RWPE2 (cell line): ENCODE measurements at regions not wholly inside any gene's neighbourhood (a gene's known extent, or its start where the extent isn't known, plus 50 kb on each side); places are given as distances from the start of the nearest gene placed in this dataset.

Source experiments
- ATAC-seq: fragments of 200-7000 bp; cut with Tn5 transposase; 3 replicates; pipeline ENCODE4 v1.9.1; 2021; ENCODE audit warnings: low read depth
- DNase-seq: peaks from one replicate; pipeline ENCODE4 v3.0.0-alpha.2; 2020; ENCODE audit warnings: low spot score
- H3K27ac ChIP-seq: fragments of 450-650 bp; 2 replicates; pipeline ENCODE4 v1.5.1; 2017; ENCODE audit warnings: mild to moderate bottlenecking; ENCODE audit not compliant: poor library complexity, severe bottlenecking
- H3K27me3 ChIP-seq: fragments of 250-450 bp; sonication (Bioruptor Pico); 2 replicates; pipeline ENCODE4 v1.5.1; 2021; ENCODE audit warnings: mild to moderate bottlenecking, moderate library complexity; ENCODE audit not compliant: insufficient read depth, poor library complexity, severe bottlenecking
- H3K36me3 ChIP-seq: fragments of 250-450 bp; sonication (Bioruptor Pico); 2 replicates; pipeline ENCODE4 v1.5.1; 2020; ENCODE audit warnings: low read depth, mild to moderate bottlenecking, moderate library complexity
- H3K4me1 ChIP-seq: fragments of 250-450 bp; sonication (Bioruptor Pico); 2 replicates; pipeline ENCODE4 v1.5.1; 2021; ENCODE audit warnings: mild to moderate bottlenecking, moderate library complexity; ENCODE audit not compliant: insufficient read depth, poor library complexity, severe bottlenecking
- H3K4me3 ChIP-seq: fragments of 250-450 bp; sonication (Bioruptor Pico); 2 replicates; pipeline ENCODE4 v1.5.1; 2021; ENCODE audit warnings: mild to moderate bottlenecking, moderate library complexity; ENCODE audit not compliant: severe bottlenecking
- H3K9me3 ChIP-seq: fragments of 250-450 bp; sonication (Bioruptor Pico); 2 replicates; pipeline ENCODE4 v1.5.1; 2021; ENCODE audit warnings: mild to moderate bottlenecking, moderate library complexity; ENCODE audit not compliant: severe bottlenecking
- CTCF ChIP-seq: fragments of 450-650 bp; IDR thresholded peaks from one replicate; pipeline ENCODE4 v1.5.1; 2017; ENCODE audit warnings: mild to moderate bottlenecking, moderate library complexity; ENCODE audit not compliant: poor library complexity, severe bottlenecking

GRCh38 chr2:21217442-21217841, 93.7 kb downstream of the TDRD15 start:
- no peak for TF ChIP-seq CTCF
- peaks cover 3% of the 10 kb centered on the region for H3K4me1 ChIP-seq
- H3K9me3 ChIP-seq: no peaks in the 10 kb centered on the region
- H3K36me3 ChIP-seq: no peaks in the 10 kb centered on the region
- DNase-seq: no peak
- H3K27me3 ChIP-seq: no peaks in the 10 kb centered on the region
- no peak for ATAC-seq
- H3K27ac ChIP-seq: no peak overlapping the region
- H3K4me3 ChIP-seq: no peak overlapping the region

GRCh38 chr2:21220930-21221329, 97.2 kb downstream of the TDRD15 start:
- no peaks in the 10 kb centered on the region for H3K9me3 ChIP-seq
- no peaks in the 10 kb centered on the region for H3K27me3 ChIP-seq
- TF ChIP-seq CTCF: no peak
- peak; percentile 98 for ATAC-seq
- H3K4me3 ChIP-seq: no peak overlapping the region
- no peak for DNase-seq
- no peaks in the 10 kb centered on the region for H3K36me3 ChIP-seq
- H3K27ac ChIP-seq: no peak overlapping the region
- peaks cover 3% of the 10 kb centered on the region for H3K4me1 ChIP-seq

- no peaks in the 10 kb centered on the region for H3K36me3 ChIP-seq
- ATAC-seq (no peak), DNase-seq (no peak)
- no peak for TF ChIP-seq CTCF
- H3K27me3 ChIP-seq: no peaks in the 10 kb centered on the region
- no peak overlapping the region for H3K27ac ChIP-seq
- peaks cover 3% of the 10 kb centered on the region for H3K4me1 ChIP-seq
- no peak overlapping the region for H3K4me3 ChIP-seq
- H3K9me3 ChIP-seq: no peaks in the 10 kb centered on the region
These were observed 99.8 kb downstream of the TDRD15 start for GRCh38 chr2:21223618-21224017.

- DNase-seq: no peak
- no peak for TF ChIP-seq CTCF
- no peaks in the 10 kb centered on the region for H3K4me1 ChIP-seq
- no peak overlapping the region for H3K27ac ChIP-seq
- no peaks in the 10 kb centered on the region for H3K9me3 ChIP-seq
- ATAC-seq: no peak
- H3K27me3 ChIP-seq: no peaks in the 10 kb centered on the region
- H3K4me3 ChIP-seq: no peak overlapping the region
- no peaks in the 10 kb centered on the region for H3K36me3 ChIP-seq
These were observed 104.5 kb downstream of the TDRD15 start for GRCh38 chr2:21228041-21228895.

GRCh38 chr2:21229302-21229701, 105.5 kb downstream of the TDRD15 start:
- no peak for ATAC-seq
- no peak overlapping the region for H3K27ac ChIP-seq
- no peak for DNase-seq
- H3K9me3 ChIP-seq: no peaks in the 10 kb centered on the region
- H3K4me1 ChIP-seq: no peaks in the 10 kb centered on the region
- no peaks in the 10 kb centered on the region for H3K36me3 ChIP-seq
- TF ChIP-seq CTCF: no peak
- no peaks in the 10 kb centered on the region for H3K27me3 ChIP-seq
- no peak overlapping the region for H3K4me3 ChIP-seq
